ENCODE measurements at regions not wholly inside any gene's neighbourhood (a gene's known extent, or its start where the extent isn't known, plus 50 kb on each side); places are given as distances from the start of the nearest gene placed in this dataset.
"Not testable (repeated sequence)": the region's sequence is repeated elsewhere in the genome, so short reads cannot be mapped to it uniquely, and the experiment has no call there.

GRCh38 chr3:106072596-106072995 lies 203.8 kb upstream of the CBLB start:
- not testable (repeated sequence) for DNase-seq (ENCODE audit: low read depth in 2 of 2)

DNA sequence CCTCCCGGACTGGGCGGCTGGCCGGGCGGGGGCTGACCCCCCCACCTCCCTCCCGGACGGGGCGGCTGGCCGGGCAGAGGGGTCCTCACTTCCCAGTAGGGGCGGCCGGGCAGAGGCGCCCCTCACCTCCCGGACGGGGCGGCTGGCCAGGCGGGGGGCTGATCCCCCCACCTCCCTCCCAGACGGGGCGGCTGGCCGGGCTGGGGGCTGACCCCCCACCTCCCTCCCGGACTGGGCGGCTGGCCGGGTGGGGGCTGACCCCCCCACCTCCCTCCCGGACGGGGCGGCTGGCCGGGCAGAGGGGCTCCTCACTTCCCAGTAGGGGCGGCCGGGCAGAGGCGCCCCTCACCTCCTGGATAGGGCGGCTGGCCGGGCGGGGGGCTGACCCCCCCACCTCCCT lies 205.0 kb upstream of the CBLB start:
- not testable (repeated sequence) for DNase-seq (ENCODE audit: low read depth in 2 of 2)

DNA sequence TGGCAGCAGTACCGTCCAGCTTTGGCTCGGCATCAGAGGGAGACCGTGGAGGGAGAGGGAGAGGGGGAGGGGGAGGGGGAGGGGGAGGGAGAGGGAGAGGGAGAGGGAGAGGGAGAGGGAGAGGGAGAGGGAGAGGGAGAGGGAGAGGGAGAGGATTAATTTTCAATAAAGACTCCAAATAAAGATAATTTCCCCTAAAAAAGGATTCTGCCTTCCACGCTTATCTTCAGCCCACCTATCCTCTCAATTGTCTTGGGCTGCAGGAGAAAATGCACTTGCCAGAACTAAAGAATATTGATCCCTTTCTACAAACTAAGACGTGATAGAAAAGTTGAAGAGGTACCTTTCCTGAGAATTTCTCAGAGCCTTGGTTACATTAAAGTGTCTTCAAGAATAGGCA lies 206.9 kb upstream of the CBLB start:
- not testable (repeated sequence) for DNase-seq (ENCODE audit: low read depth in 2 of 2)

DNA sequence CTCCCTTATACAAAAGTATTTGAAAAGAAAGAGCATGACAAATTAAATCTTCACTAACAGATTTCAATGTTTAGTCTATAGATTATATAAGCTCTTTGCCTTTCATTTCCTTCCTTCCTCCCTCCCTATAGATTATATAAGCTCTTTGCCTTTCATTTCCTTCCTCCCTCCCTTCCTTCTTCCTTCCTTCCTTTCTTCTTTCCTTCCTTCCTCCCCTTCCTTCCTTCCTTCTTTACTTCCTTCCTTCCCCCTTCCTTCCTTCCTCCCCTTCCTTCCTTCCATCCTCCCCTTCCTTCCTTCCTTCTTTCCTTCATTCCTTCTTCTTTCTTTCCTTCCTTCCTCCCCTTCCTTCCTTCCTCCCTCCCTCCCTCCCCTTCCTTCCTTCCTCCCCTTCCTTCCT lies 209.8 kb upstream of the CBLB start:
- DNase-seq (ENCODE audit: low read depth in 2 of 2), result no peak

GRCh38 chr3:106082616-106083015 lies 213.8 kb upstream of the CBLB start:
- DNase-seq (ENCODE audit: low read depth in 2 of 2), result no peak

- no peak for DNase-seq (ENCODE audit: low read depth in 2 of 2)
Observed at GRCh38 chr3:106083207-106083606, 214.4 kb upstream of the CBLB start.

GRCh38 chr3:106083854-106084253 lies 215.0 kb upstream of the CBLB start:
- DNase-seq (ENCODE audit: low read depth in 2 of 2), result no peak

GRCh38 chr3:106086038-106086437 lies 217.2 kb upstream of the CBLB start:
- DNase-seq (ENCODE audit: low read depth in 2 of 2), result no peak

DNA sequence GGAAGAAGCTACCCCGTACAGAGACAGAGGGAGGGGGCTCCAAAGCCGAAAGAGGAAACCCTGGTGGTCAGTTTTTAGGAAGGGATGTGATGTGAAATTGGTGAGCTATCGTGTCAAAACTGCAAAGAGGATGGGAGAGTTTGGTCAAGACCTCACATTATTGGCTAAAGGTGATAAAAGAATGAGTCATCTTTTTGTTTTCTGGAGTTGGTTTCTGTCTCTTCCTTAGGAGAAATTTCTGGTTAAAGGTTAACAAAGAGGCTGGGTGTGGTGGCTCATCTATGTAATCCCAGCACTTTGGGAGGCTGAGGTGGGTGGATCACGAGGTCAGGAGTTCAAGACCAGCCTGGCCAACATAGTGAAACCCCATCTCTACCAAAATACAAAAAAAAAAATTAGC lies 217.8 kb upstream of the CBLB start:
- DNase-seq (ENCODE audit: low read depth in 2 of 2), result no peak

GRCh38 chr3:106088304-106088703 lies 219.5 kb upstream of the CBLB start:
- no peak for DNase-seq (ENCODE audit: low read depth in 2 of 2)

GRCh38 chr3:106088899-106089298 lies 220.1 kb upstream of the CBLB start:
- DNase-seq (ENCODE audit: low read depth in 2 of 2), result no peak

DNA sequence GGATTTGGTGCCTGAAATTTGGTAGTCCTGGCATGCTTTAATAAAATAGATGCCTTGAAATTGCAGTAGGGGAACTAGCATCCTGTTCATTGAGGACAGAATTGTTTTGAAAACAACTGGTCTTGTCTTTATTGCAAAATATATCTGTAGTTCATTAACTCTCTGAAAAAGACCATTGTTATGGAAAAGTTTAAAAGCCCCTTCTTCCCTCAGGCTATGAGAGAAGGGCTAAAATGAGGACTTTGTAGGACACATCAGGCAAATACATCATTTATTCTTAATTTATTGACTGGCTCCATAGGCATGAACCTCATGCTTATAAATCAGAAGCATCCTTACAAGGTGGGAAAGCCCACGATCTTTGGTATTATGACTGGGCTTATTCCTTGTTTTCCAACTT lies 221.0 kb upstream of the CBLB start:
- no peak for DNase-seq (ENCODE audit: low read depth in 2 of 2)

- DNase-seq (ENCODE audit: low read depth in 2 of 2), result no peak
Observed at GRCh38 chr3:106092792-106093191, 224.0 kb upstream of the CBLB start.

- DNase-seq (ENCODE audit: low read depth in 2 of 2), result no peak
Observed at GRCh38 chr3:106093616-106094015, 224.8 kb upstream of the CBLB start.

GRCh38 chr3:106097817-106098435 lies 229.1 kb upstream of the CBLB start:
- no peak for DNase-seq (ENCODE audit: low read depth in 2 of 2)

DNA sequence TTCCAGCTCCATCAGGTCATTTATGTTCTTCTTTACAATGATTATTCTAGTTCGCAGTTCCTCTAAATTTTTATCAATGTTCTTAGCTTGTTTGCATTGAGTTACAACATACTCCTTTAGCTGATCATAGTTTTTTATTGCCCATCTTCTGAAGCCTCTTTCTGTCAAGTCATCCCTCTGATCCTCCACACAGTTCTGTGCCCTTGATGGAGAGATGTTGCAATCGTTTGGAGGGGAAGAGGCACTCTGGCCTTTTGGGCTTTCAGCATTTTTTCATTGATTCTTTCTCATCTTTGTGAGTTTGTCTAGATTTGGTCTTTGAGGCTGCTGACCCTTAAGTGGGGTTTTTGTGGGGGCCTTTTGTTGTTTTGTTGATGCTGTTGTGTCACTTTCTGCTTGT lies 234.6 kb upstream of the CBLB start:
- no peak for DNase-seq (ENCODE audit: low read depth in 2 of 2)

GRCh38 chr3:106104078-106104477 lies 235.3 kb upstream of the CBLB start:
- no peak for DNase-seq (ENCODE audit: low read depth in 2 of 2)

DNA sequence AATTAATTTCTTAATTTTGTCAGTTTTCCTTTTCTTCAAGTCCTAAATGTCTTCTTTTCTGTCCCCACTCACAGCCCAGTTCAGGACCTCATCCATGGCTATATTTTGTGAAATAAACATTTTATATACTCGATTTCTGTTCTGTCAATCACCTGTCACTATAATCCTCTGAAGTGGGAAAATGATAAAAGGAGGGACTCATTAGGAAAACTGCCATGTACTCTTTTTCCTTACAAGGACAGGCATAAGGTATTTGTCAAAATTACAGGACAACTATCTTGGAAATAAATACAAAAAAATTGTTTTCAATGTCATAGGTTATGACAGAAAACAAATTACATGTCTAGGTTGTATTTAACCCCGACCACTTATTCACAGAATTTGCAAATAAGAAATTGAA lies 240.1 kb upstream of the CBLB start:
- DNase-seq (ENCODE audit: low read depth in 2 of 2), result no peak

GRCh38 chr3:106112561-106112960 lies 243.7 kb upstream of the CBLB start:
- not testable (repeated sequence) for DNase-seq (ENCODE audit: low read depth in 2 of 2)

DNA sequence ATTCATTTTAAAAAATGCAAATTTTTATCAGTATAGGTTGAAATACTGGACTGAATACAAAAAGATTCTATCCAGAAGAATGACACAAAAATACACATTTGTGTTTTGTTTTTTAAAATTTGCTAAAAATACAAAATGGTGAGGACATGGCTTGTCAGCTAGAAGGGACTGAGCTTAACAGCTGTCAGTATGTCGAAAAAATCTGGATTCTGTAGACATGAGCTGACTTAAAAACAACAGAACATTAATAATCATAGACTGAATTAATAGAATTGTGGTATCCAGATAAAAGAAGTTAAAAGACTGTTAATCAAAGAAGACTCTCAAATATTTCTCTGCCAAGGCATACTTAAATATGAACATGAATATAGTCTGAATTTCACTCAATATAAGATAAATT lies 244.9 kb upstream of the CBLB start:
- no peak for DNase-seq (ENCODE audit: low read depth in 2 of 2)

GRCh38 chr3:106114220-106114619 lies 245.4 kb upstream of the CBLB start:
- DNase-seq (ENCODE audit: low read depth in 2 of 2), result no peak

DNA sequence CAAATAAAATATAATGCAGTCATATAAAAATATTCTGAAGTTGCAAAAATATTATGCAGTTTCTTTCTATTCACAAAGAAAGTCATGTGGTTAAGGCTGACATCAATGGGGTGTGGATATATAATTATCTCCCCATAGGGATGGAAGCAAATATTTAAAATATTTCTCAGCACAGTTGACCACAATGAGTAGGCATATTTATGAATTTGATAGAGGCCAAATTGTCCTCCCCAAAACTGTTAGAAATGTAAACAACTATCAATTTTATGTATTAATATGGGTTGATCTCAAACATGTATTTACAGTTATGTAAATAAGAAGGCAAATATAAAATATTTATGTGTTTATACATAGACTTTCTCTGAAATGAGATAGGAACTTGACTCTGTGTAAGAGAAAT lies 246.0 kb upstream of the CBLB start:
- no peak for DNase-seq (ENCODE audit: low read depth in 2 of 2)

GRCh38 chr3:106115557-106115956 lies 246.7 kb upstream of the CBLB start:
- no peak for DNase-seq (ENCODE audit: low read depth in 2 of 2)
